ENCODE measurements at regions not wholly inside any gene's neighbourhood (a gene's known extent, or its start where the extent isn't known, plus 50 kb on each side); places are given as distances from the start of the nearest gene placed in this dataset.

GRCh38 chr2:194730266-194730665 is 926.8 kb upstream of the SLC39A10 start:
- Histone ChIP-seq H3K27ac (no peak overlapping the region), H3K9me3 (no peaks in the 10 kb centered on the region), H3K27me3 (no peaks in the 10 kb centered on the region), H3K4me1 (no peaks in the 10 kb centered on the region), H3K36me3 (no peaks in the 10 kb centered on the region), H3K4me3 (replicated peaks in 1 of 3) (no peak overlapping the region)
- no peak for DNase-seq
- no peak for TF ChIP-seq CTCF (IDR thresholded peaks at IDR 0.05)
- intact Hi-C loops (cut with DNase I) = no loop called here
- WGBS, 2 donors = 77 to 89% methylated on average over 1 of the region's 1 CpG

- TF ChIP-seq CTCF (IDR thresholded peaks at IDR 0.05) (no peak), POLR2A (IDR thresholded peaks at IDR 0.05) (no peak)
- Histone ChIP-seq H3K4me1 (no peaks in the 10 kb centered on the region), H3K4me3 (replicated peaks in 1 of 3) (no peak overlapping the region), H3K27ac (no peak overlapping the region), H3K27me3 (no peaks in the 10 kb centered on the region), H3K36me3 (no peaks in the 10 kb centered on the region), H3K9me3 (no peaks in the 10 kb centered on the region)
- 76 to 78% methylated on average over 1 of the region's 1 CpG for WGBS, 2 donors
- intact Hi-C loops (cut with DNase I) = no loop called here
- no peak for DNase-seq
Observed at GRCh38 chr2:194725169-194725568, 931.9 kb upstream of the SLC39A10 start.

GRCh38 chr2:194723446-194723845 is 933.6 kb upstream of the SLC39A10 start:
- Histone ChIP-seq H3K4me1 (no peaks in the 10 kb centered on the region), H3K9me3 (no peaks in the 10 kb centered on the region), H3K4me3 (replicated peaks in 1 of 3) (no peak overlapping the region), H3K27ac (no peak overlapping the region), H3K27me3 (no peaks in the 10 kb centered on the region), H3K36me3 (no peaks in the 10 kb centered on the region)
- TF ChIP-seq CTCF (IDR thresholded peaks at IDR 0.05) (no peak), POLR2A (IDR thresholded peaks at IDR 0.05) (no peak)
- intact Hi-C loops (cut with DNase I) = no loop called here
- 79 to 84% methylated on average over 2 of the region's 2 CpGs for WGBS, 2 donors
- DNase-seq = no peak

- intact Hi-C loops (cut with DNase I) = no loop called here
- H3K36me3 ChIP-seq = no peaks in the 10 kb centered on the region
Observed at GRCh38 chr2:194721227-194721626, 935.8 kb upstream of the SLC39A10 start.

GRCh38 chr2:194720462-194720861 is 936.6 kb upstream of the SLC39A10 start:
- DNase-seq = no peak
- Histone ChIP-seq H3K36me3 (no peaks in the 10 kb centered on the region), H3K4me3 (replicated peaks in 1 of 3) (no peak overlapping the region), H3K9me3 (no peaks in the 10 kb centered on the region), H3K4me1 (no peaks in the 10 kb centered on the region), H3K27me3 (no peaks in the 10 kb centered on the region), H3K27ac (no peak overlapping the region)
- TF ChIP-seq POLR2A (IDR thresholded peaks at IDR 0.05) = no peak
- no peak for TF ChIP-seq CTCF (IDR thresholded peaks at IDR 0.05)
- intact Hi-C loops (cut with DNase I) = no loop called here
- 89 to 93% methylated on average over 2 of the region's 2 CpGs for WGBS, 2 donors

More at GRCh38 chr2:194721227-194721626, 935.8 kb upstream of the SLC39A10 start:
- 66 to 71% methylated on average over 3 of the region's 3 CpGs for WGBS, 2 donors
- no peak for DNase-seq
- H3K27me3 ChIP-seq = no peaks in the 10 kb centered on the region
- H3K9me3 ChIP-seq = no peaks in the 10 kb centered on the region
- H3K4me1 ChIP-seq = no peaks in the 10 kb centered on the region
- no peak overlapping the region for H3K27ac ChIP-seq
- no peak for TF ChIP-seq POLR2A (IDR thresholded peaks at IDR 0.05)
- TF ChIP-seq CTCF (IDR thresholded peaks at IDR 0.05) = no peak
- H3K4me3 ChIP-seq (replicated peaks in 1 of 3) = no peak overlapping the region
